ENCODE measurements at regions not wholly inside any gene's neighbourhood (a gene's known extent, or its start where the extent isn't known, plus 50 kb on each side); places are given as distances from the start of the nearest gene placed in this dataset.
"Not testable (repeated sequence)": the region's sequence is repeated elsewhere in the genome, so short reads cannot be mapped to it uniquely, and the experiment has no call there.

DNA sequence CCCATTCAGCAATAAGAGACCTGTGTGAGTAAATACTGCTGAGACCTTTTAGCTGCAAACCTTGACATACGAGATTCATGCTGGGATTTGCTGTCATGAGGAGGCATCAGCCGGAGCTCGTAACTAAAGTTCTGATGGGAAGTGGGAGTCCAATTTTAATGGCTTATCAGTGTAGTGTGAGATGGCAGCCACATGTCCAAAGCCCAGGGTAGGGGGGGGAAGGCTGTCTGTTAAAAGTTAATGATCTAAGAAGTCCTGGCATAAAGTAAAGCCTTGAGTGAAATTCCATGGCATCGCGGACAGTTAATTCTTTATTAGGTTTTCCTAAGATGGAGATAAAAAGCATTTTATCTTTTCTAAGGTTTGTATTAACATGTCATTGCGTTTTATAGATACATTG lies 240.0 kb downstream of the AACS start:
- no peak for DNase-seq (ENCODE audit: low read depth, low spot score)

DNA sequence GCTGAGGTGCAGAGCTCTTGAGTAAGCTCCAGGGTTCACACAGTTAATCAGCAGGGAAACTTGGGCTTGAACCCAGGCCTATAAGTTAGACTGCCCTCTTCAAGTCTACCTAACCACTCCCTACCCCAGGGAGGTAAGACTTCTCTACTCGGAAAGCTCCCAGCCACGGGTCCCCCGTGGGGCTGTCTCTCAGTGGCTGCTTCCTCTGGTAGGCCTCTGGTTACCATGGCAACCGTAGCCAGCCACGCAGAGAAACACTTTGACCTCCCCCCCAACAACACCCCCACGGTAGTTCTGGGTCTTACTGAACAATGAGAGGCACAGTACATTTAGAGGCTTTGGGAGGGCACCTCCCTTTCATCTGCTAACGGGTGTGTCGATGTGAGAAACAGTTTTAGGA lies 245.2 kb downstream of the AACS start:
- no peak for DNase-seq (ENCODE audit: low read depth, low spot score)

DNA sequence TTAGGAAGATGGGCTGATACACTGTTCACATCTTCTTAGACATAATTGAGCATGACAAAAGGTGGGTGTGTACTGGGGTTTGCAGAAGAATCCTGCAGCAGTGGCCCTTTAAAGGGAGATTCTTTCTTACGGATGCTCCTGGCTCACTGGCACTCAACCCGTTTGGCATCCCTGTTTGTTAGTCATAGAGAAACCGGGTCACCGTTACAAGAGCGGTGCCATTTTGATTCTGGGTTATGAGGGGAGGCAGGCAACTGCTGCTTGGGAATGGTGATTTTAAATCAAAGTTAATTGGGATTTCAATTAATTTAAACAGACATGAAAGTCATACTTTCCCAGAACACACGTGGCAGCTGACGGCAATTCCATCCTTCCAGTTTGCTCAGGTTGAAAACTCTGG lies 245.8 kb downstream of the AACS start:
- DNase-seq (ENCODE audit: low read depth, low spot score), result no peak

DNA sequence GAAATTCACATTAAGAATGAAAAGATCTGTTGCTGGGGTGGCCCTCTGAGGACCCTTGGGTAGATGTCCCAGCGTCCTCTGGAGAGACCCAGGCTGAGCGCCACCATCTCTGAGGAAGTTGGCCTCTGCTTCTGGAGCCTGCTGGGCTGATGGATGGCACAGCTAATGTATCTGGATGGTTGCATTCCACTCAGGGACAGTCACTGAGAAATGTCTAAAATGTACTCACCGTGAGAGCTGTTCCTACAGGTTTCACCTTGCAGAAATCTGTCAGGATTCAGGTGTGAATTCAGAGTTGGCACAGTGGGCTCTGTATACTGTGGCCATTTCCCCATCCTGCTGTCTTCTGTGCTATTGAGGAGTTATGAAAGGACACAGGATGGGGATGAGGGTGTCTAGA lies 247.2 kb downstream of the AACS start:
- DNase-seq (ENCODE audit: low read depth, low spot score), result no peak

DNA sequence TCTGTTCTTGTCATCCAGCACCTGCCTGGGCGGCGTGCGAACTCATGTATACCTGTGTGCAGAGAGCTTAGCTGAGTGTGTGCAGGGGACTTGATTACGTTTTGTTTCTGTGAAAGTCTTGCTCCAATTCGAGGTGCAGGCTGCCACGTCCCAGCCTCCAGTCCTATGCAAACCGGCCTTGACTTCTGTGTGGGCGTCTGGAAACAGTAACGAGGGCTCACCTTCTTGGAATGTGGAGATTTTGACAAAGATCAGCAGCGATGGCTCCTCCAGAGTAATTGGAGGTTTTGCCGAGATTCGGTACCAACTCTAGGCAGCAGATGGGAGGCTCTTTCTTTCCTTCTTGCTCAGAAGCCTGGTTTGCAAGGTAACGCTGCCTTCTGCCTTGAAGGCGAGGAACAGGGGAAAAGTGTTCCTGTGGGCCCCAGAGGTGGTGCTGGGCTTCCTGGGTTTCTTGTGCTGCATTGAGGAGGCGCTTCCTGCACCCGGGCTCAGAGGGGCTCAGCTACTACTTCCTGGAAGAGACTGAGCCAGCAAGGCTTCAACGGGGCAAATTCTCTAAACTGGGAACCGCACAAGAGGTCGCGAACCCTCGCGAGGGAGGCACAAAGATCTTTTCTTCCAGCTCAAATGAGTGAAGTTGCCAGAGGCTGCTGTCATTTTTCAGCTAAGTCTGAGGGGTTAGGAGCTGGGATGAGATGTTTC lies 249.0 kb downstream of the AACS start:
- no peak for DNase-seq (ENCODE audit: low read depth, low spot score)

DNA sequence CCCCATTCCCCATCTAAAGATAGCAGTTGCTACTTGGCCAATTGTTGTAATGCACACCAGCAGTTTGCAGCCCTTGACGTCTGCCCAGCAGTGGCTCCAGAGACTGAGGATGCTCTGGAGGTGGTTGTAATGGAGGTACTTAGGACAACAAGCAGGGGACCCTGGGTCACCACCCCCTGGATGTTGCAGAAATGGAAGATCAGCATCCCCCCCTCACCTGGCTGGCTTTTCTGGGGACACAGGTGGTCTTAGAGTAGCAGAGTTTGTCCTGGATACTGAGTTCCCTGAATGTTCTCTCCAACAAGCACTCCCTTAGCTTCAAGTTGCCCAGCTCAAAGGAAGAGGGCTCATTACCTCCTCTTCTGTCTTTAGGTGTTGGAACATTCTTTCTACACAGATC lies 250.5 kb downstream of the AACS start:
- DNase-seq (ENCODE audit: low read depth, low spot score), result no peak

DNA sequence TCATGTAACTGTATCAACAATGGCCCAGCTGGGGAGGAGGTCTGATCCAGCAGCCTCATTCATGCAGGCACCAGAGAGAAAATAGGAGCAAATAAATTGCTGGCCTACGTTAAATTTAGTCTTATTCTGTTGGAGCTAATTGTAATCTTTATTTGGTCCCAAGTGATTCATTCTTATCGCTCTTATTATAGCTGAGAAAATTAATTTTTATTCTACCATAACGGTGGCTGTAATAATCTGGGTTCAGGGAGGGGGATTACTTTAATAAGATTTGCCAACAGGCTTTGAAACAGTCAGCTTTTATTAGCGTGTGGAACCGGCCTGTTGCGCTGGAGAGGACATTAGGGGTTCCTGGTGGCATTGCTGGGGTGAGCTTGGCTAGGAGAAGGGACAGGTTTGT lies 254.9 kb downstream of the AACS start:
- DNase-seq (ENCODE audit: low read depth, low spot score), result no peak

DNA sequence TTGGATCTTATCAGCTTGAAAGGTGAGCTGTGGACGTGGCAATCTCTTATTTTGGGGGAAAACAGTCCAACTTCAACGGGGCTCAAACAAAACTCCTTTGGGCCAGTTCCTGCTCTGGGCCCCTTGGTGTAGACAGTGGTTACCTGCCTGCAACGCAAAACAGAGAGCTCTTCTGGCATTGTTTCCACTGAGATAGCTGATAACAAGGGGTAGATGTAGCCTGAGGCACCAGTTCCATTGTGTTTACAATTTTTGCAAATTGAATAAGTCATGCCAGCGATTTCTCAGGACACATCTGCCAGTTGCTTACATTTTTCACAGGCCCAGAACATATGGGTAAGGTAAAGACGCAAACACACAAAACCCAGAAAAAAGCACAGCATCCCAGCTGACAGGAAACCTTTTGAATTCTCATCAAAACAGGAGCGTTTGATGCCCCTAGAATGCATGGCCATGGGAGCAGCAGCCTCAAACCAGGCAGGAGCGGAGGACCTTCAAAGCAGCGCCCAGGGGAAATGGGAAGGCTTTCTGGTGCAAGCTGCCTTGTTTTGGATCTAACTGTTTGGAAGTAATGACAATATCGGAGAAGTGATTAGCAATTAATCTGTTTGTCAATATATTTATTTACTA lies 259.7 kb downstream of the AACS start:
- DNase-seq (ENCODE audit: low read depth, low spot score), result no peak

DNA sequence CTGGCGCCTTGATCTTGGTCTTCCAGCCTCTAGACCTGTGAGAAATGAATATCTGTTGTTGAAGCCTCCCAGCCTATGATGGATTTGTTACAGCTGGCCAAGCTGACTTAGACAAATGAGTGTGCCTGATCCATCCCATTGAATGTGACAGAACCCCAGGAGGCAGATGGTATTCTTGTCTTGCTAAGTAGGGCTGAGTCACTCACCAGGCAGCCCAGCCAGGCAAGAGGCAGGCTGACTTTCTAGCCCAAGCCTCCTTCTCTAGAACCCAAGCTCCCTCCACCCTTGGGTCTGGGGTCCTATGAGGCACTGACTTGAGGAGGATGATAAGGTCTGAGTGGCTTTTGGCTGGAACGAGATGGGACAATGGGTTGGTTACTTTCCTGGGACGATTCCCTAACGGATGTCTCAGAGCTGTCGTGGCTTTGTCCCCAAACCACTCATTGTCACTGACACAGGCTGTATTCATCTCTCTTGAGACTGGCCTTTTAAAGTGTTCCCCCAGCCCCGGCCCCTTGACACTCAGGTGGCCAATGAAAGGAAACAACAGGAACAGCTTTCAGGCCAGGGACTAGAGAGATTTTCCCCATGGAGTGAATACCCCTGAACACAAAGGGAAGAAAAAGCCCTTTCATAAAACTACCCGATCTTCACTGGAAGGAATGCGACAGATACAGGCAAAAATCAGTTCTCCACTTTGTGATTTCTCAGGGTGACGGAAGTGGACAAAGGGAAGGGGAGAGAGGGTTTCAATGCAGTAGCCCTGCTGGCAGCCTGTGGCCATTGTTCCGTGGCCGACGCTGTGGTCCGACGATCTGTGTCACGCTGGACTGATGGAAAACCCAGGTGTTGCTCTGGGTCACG lies 264.2 kb downstream of the AACS start:
- DNase-seq (ENCODE audit: low read depth, low spot score), result no peak

DNA sequence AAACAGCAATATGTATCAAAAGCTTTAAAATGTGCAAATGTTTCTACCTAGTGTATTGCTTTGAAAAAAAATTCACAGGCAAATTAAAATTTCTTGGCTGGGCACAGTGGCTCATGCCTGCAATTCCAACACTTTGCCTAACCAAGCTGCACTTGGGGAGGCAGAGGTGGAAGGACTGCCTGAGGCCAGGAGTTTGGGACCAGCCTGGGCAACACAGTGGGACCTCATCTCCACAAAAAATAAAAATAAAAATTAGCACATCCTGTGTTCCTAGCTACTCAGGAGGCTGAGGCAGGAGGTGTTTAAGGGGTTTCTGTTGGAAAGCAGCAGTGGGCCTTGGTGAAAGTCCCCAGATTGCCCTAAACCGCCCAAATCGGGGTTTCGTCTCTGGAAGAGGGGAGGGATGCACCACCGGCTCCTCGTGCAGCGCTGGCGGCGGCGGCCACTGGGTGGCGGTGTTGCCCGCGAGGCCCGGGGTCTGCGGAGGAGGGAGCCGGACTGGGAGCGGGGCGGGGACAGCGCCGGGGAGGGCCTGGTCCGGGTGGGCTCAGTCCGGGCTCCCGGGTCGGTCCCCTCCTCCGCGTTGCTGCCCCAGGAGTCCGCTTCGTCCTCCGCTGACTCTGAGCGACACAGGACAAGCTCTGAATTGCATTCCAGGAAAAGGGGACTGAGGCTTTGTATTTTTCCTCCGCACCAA lies 265.6 kb downstream of the AACS start:
- DNase-seq (ENCODE audit: low read depth, low spot score), result no peak

DNA sequence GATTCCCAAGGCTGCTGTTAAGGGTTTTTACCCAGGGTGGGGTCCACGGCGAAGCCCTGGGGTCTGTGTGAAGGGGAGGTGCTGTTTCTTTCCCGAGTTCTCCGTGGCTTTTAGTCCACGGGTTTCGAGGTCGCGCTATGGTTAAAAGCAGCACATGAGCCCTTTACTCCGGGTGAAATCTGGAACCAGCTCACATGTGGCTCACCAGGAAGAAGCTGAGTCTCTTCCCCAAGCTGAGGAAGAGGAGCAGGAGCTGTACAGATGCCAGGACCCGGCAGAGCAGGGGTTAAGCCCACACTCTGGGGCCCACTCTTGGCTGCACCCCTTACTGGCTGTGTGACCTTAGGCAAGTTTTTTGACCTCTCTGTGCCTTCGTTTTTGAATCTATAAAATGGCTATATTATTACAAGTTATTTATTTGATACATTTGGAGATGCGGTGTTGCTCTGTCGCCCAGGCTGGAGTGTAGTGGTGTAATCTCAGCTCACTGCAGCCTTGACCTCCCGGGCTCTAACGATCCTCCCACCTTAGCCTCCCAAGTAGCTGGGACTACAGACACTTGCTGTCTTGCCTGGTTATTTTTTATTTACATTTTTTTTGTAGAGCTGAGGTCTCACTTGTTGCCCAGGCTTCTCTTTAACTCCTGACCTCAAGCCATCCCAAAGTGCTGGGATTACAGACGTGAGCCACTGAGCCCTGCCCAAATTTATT lies 266.3 kb downstream of the AACS start:
- no peak for DNase-seq (ENCODE audit: low read depth, low spot score)

DNA sequence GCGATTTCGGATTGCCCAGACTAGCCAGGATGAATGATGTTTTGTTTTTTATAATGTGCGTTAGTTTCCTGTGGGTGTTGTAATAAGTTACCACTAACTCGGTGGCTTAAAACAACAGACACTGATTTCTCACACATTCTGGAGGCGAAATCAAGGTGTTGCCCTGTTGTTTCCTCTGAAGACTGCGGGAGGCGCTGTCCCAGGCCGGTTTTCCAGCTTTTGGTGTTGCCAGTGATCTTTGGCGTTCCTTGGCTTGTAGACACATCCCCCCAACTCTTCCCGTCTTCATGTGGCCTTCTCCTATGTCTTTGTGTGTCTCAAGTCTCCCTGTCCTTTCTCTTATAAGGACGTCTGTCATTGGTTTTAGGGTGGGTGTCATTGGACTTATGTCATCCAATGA lies 267.7 kb downstream of the AACS start:
- no peak for DNase-seq (ENCODE audit: low read depth, low spot score)

DNA sequence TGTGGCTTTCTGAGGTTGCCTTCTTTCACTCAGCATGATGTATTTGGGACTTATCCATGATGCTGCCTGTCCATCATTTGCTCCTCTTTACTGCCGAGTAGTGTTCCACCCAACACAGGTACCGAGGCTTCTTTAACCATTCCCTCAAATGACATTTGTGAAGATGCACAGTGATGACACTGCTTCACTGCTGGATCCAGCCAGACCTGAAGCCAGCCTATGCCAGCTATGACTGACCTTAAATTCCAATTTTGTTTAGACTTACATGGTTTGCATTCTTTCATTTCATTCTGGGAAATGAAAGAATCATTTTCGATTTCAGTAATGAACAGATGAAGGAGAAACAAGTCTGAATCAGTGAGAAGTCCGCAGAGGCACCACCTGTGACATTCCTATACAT lies 271.0 kb downstream of the AACS start:
- no peak for DNase-seq (ENCODE audit: low read depth, low spot score)

DNA sequence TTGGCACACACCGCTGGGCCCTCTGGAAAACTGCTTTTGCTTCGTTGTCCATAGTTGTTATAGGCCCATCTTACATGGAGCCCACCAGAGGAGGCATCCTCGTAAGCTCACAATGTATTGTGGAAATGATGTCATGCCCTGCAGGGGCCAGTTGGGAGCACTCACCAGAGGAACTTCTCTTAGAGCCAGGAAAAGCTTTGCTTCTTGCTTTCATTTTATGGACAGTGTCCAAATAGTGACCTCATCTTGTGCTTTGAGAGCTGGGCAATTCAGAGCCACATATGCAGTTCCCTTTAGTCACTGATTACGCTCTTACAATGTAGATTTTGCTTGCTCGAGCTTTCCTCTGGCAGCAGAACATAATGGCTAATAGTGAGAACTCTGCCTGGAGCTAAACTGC lies 275.6 kb downstream of the AACS start:
- peak; percentile 7 for DNase-seq (ENCODE audit: low read depth, low spot score)

DNA sequence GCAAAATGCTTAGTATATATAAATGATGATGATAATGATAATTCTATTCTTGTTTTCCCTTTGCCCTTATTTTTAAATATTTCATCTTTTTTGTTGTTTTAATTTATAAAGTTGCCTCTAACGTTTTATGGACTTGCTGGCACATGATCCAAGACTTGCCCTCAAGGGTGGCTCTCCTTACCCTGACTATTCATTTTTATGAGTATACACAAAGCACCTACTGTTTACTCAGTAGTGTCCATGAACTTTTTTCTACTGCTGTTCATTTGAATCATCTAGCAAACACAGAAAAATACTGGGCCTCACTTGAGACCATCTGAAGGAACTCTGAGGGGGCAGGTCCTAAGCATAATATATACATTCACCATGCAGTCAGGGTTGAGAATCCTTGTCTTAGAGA lies 276.2 kb downstream of the AACS start:
- DNase-seq (ENCODE audit: low read depth, low spot score), result no peak

DNA sequence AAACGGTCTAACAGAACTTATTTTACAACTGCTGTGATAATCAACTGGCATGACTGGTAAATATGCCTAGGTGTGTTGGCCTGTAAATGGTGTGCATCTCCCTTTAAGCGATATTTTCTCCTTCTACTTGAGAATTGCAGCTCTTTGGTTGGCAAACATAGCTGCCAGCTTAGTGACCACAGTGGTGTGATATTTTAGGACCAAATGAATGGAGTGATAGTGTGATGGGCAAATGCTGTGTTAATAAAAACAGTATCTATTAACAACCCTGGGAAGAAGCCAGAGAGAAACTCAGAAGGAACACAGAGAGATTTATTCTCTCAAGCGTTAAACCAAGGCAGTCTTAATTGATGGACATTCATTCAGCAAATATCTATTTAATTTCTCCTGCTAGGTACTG lies 278.4 kb downstream of the AACS start:
- DNase-seq (ENCODE audit: low read depth, low spot score), result no peak

DNA sequence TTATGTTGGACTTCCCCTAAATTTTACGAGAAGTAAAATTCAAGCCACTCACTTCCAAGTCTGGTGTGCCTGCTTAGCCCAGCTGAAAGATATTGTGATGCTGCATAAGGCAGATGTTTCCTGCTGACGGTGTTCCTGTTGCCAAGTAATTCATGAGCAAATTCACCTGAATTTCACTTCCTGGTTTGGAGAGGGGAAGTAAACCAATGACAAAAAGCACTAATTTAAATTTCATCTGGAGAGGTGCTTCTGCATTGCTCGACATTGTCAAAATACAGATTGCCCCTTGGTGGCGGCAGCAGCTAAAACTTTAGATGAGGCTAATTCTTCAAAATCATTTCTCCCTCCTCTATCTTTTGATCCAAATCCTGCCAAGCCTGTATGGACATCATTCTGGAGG lies 281.1 kb downstream of the AACS start:
- DNase-seq (ENCODE audit: low read depth, low spot score), result no peak

DNA sequence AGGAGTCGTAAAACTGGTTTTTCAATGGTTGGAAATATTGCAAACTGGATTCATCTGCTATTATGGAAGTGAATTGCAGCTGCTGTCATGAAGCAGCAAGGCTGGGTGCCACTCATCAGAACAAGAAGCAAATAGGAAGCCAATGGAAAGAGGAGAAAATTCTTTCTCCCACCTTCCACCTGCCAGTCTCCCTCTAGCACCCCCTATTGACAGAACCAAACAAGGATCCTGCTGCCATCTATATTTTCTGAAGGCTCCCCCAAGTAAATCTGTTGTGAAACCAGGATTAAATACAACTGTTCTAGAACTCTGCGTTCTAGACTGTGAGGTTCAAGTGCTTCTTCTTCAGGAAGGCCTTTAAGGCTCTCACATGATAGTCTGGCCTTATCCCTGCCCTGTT lies 286.6 kb downstream of the AACS start:
- DNase-seq (ENCODE audit: low read depth, low spot score), result no peak

DNA sequence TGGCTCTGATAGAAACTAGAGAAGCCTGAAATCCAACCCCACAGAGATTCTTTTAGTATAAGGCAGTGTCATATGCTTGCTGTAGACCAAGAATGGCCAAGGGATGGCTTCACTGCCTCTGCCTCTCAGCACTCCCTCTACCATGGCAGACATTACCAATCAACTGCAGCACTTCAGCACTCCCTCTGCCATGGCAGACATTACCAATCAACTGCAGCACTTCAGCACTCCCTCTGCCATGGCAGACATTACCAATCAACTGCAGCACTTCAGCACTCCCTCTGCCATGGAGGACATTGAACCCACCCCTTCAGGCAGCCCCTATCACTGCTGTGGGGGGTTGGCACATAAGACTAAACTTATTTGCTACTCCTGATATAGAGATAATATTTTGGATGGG lies 287.8 kb downstream of the AACS start:
- not testable (repeated sequence) for DNase-seq (ENCODE audit: low read depth, low spot score)

DNA sequence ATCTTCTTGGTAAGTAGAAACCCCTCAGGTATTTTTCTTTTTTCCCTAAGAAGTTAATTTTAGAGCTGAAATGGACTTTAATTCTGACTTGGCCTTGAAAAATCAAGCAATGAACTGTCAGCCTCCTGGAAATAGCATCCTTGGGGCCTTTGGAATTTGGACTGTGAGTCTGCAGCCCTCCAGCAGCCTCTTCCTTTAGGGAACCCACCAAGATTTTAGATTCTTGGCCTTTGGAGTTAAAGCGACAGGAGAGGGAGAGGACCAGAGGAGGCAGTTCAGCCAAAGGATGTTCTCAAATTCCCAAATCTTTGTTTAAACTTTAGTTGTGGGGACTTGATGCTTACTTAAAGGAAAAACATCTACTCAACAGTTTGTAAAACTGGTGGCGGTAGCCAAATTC lies 288.6 kb downstream of the AACS start:
- no peak for DNase-seq (ENCODE audit: low read depth, low spot score)

DNA sequence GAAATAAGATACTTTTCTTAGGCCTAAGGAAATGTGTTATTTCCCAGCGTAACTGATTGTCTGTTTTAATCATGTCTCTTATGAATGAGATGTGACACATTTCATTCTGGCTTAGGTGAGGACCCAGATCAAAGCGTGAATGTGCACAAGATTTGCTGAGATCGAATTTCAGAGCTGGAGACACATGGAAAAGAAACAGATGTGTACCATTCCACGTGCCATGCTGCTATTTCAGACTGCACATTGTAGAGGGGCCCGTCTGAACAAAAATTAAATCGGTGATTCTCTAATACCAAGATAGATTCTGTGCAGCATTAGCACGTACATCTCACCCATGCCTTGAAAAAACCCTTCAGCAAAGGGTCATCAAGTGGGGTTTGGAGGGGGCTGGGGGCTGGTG lies 290.4 kb downstream of the AACS start:
- DNase-seq (ENCODE audit: low read depth, low spot score), result no peak

DNA sequence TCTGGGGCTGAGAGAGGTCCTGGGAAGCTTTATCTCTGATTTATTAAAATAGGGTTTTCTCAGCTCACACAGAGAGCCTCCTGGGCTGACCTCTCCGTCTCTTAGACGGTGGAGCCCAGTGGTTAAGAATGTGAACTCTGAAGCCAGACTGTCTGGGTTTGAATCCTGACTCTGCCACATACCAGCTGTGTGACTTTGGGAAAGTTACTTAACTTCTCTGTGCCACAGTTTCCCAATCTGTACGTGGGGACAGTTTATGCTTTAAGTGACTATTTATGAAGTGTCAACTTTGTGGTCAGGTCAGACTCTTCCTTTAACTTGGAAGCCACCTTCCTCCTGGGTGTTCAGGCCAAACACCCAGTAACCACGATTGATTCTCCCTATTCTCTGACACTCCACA lies 290.9 kb downstream of the AACS start:
- no peak for DNase-seq (ENCODE audit: low read depth, low spot score)
